ENCODE measurements at regions not wholly inside any gene's neighbourhood (a gene's known extent, or its start where the extent isn't known, plus 50 kb on each side); places are given as distances from the start of the nearest gene placed in this dataset.

DNA sequence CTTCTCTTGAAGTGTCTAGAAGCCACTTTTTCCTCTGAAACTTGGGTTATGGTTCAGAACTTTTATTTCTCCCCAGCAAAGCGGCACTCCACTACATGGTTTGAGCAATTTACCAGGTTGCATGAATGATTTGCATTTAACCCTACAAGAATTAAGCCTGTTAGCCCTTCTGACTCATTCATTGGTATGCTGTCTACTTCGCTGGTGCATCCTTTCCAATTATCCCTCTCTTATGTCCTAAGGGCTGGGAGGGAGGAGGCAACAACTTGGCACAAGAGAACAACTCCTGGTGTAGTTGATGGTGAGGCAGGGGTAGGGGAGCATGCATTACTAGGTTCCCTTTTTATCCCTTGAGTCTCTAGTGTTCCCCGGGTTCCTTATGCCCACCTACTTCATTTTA lies 293.4 kb upstream of the MEX3C start:
- H3K4me1 ChIP-seq, result no peaks in the 10 kb centered on the region
- H3K27ac ChIP-seq, result no peak overlapping the region
- H3K9me3 ChIP-seq, result no peaks in the 10 kb centered on the region
- H3K27me3 ChIP-seq, result no peaks in the 10 kb centered on the region
- no peak overlapping the region for H3K4me3 ChIP-seq
- no peak for TF ChIP-seq POLR2A (IDR thresholded peaks at IDR 0.05)
- TF ChIP-seq, protein P1, sequence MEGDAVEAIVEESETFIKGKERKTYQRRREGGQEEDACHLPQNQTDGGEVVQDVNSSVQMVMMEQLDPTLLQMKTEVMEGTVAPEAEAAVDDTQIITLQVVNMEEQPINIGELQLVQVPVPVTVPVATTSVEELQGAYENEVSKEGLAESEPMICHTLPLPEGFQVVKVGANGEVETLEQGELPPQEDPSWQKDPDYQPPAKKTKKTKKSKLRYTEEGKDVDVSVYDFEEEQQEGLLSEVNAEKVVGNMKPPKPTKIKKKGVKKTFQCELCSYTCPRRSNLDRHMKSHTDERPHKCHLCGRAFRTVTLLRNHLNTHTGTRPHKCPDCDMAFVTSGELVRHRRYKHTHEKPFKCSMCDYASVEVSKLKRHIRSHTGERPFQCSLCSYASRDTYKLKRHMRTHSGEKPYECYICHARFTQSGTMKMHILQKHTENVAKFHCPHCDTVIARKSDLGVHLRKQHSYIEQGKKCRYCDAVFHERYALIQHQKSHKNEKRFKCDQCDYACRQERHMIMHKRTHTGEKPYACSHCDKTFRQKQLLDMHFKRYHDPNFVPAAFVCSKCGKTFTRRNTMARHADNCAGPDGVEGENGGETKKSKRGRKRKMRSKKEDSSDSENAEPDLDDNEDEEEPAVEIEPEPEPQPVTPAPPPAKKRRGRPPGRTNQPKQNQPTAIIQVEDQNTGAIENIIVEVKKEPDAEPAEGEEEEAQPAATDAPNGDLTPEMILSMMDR (IDR thresholded peaks at IDR 0.05), result no peak
- intact Hi-C loops (cut with DNase I), result no loop called here
- ATAC-seq (no peak), DNase-seq (no peak)
- no peaks in the 10 kb centered on the region for H3K36me3 ChIP-seq
- 81 to 93% (median 86%) methylated on average over 3 of the region's 3 CpGs for WGBS, 4 donors

DNA sequence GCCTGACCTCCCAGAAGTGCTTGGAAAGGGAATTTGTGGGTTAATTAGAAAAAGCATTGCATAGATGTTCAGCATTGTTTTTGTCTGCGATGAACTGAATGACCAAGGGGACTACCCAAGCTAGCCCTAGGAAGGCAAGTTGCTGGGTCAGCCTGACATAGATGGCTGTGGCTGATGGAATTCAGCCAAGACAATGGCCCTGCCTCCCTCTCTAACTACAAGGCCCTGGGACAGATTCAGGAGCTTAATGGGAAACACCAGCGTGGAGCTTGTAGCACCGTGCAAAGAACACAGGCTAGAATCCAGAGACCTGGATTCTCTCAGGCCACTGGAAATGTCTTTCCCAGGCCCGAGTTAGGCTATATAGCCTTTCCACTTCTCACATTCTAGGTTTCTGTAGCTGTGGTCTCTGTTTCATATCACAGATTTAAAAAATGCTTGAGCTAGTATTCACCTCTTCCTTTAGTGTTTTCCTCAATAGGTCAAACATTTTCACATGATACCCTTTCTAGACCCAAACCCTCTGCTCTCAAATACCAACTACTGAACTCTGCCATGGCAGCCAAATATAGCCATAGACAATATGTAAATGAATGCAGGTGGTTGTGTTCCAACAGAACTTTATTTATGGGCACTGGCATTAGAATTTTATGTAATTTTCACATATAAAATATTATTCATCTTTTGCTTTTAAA lies 294.3 kb upstream of the MEX3C start:
- ATAC-seq (peak; percentile 20 to 66 (median 44)), DNase-seq (peak in 1 of 5 donors; percentile 35)
- H3K4me3 ChIP-seq, result no peak overlapping the region
- no peak for TF ChIP-seq POLR2A (IDR thresholded peaks at IDR 0.05)
- TF ChIP-seq, protein P1 (IDR thresholded peaks at IDR 0.05), result no peak
- intact Hi-C loops (cut with DNase I), result no loop called here
- 42 to 65% (median 57%) methylated on average over 4 of the region's 4 CpGs for WGBS, 4 donors
- H3K4me1 ChIP-seq, result no peaks in the 10 kb centered on the region
- no peaks in the 10 kb centered on the region for H3K9me3 ChIP-seq
- H3K27ac ChIP-seq, result peak overlapping the region in 1 of 12 donors; percentile 34
- no peaks in the 10 kb centered on the region for H3K36me3 ChIP-seq
- no peaks in the 10 kb centered on the region for H3K27me3 ChIP-seq

DNA sequence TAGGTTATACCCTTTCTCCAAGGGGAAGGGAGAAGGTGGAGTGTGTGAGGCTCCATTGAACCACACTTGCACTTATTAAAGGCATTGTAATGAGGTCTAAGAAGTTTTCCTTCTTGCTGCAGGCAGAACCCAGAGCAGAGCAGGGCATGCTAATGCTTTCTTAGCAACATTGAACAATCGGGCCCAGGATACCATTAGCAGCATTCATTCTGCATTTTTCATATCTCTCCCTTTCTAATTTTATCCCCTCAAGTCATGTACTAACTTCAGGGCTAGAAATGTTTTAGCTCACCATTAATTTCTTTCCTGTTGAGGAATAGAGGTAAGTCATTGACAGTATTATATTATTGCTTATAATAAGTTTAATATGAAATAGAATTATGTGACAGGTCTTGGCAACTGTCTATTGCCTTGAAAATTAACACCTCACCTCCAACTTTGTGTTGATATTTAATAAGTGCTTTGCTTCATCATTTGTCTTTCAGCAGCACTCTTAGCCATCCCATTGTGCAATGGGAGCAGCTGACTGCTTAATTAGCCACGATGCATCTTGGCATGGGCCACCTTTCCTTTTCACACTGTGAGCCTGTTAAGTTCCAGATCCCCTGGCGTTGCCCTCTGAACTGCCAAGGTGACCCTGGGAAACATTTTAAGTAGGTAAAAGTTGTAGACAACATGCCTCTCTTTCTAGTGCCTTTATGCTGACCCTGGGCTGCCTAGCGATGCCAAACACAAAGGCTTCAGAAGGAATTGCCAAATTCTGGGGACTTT lies 300.8 kb upstream of the MEX3C start:
- WGBS, 4 donors, result 37 to 51% (median 49%) methylated on average over 4 of the region's 4 CpGs

DNA sequence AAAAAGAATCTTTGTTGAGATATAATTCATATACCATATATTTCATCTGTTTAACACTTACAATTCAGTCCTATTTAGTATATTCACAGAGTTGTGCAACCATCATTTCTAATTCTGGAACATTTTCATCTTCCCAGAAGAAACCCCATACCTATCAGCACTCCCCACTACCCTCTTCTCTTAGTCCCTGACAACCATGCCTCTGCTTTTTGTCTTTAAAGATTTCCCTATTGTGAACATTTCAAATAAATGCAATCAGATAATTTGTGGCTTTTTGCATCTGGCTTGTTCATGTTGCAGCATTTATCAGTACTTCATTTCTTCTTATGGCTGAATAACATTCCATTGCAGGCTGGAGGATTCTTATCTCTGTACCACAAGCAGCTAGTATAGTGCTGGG lies 305.9 kb upstream of the MEX3C start:
- H3K27me3 ChIP-seq, result no peaks in the 10 kb centered on the region
- TF ChIP-seq, protein P1 (IDR thresholded peaks at IDR 0.05), result no peak
- no peak for TF ChIP-seq POLR2A (IDR thresholded peaks at IDR 0.05)
- intact Hi-C loops (cut with DNase I), result no loop called here

More for the DNA sequence above, 300.8 kb upstream of the MEX3C start:
- peak; percentile 93 to 98 (median 96) for ATAC-seq
- no peaks in the 10 kb centered on the region for H3K27me3 ChIP-seq
- no peak overlapping the region for H3K4me3 ChIP-seq
- H3K27ac ChIP-seq, result peak overlapping the region in 11 of 12 donors; percentile 2 to 80 (median 64)
- peak in 4 of 5 donors; percentile 60 to 91 (median 74) for DNase-seq
- no peaks in the 10 kb centered on the region for H3K9me3 ChIP-seq
- TF ChIP-seq, protein P1 (IDR thresholded peaks at IDR 0.05), result no peak
- TF ChIP-seq POLR2A (IDR thresholded peaks at IDR 0.05), result no peak
- H3K36me3 ChIP-seq, result no peaks in the 10 kb centered on the region
- intact Hi-C loops (cut with DNase I), result no loop called here
- H3K4me1 ChIP-seq, result peaks cover 0 to 18% (median 1%) of the 10 kb centered on the region in 12 donors

More for the DNA sequence above, 305.9 kb upstream of the MEX3C start:
- Histone ChIP-seq H3K27ac (no peak overlapping the region), H3K9me3 (peaks cover 0 to 10% (median 3%) of the 10 kb centered on the region in 12 donors), H3K4me1 (peaks cover 0 to 10% (median 0%) of the 10 kb centered on the region in 12 donors), H3K36me3 (no peaks in the 10 kb centered on the region), H3K4me3 (no peak overlapping the region)
- no peak for ATAC-seq
- no peak for DNase-seq

Measured in heart left ventricle (tissue), 16 donors.